AML-193 (cell line): ENCODE measurements at regions not wholly inside any gene's neighbourhood (a gene's known extent, or its start where the extent isn't known, plus 50 kb on each side); places are given as distances from the start of the nearest gene placed in this dataset.
"Not testable (repeated sequence)": the region's sequence is repeated elsewhere in the genome, so short reads cannot be mapped to it uniquely, and the experiment has no call there.

Experiments
- DNase-seq, 2 experiments: peaks; one replicate each; lab custom pipeline; 2025; lab: John Stamatoyannopoulos, UW

- not testable (repeated sequence) for DNase-seq
Observed at GRCh38 chr5:96171973-96172372, 210.3 kb upstream of the ELL2 start.

DNA sequence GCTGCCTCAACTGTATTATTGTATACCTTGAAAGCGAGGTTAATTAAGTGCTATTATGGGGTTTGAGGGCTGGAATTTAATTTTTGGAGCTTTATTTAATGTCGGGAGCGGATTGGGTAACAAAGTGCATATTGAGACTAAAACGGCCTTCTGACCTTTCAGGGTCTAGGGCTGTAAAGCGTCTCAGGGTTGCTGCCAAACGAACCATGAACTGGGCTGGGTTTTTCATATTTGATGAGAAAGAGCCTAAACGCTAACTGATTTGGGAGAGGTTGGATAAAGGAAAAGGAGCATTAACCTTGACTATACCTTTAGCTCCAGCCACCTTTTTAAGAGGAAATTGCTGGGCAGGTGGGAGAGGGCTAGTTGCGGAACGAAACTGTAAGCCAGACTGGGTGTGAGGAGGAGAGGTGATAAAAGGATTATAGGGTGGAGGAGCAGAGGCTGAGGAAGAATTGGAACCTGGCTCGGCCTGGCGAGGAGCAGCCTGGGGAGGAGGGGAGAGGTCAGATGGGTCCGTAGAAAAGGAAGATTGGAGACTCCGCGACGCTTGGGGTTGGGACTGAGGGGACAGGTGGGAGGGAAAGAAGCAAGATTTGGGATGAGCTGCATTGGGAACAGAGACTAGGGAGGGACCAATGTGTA is 209.0 kb upstream of the ELL2 start:
- DNase-seq, result not testable (repeated sequence)

DNA sequence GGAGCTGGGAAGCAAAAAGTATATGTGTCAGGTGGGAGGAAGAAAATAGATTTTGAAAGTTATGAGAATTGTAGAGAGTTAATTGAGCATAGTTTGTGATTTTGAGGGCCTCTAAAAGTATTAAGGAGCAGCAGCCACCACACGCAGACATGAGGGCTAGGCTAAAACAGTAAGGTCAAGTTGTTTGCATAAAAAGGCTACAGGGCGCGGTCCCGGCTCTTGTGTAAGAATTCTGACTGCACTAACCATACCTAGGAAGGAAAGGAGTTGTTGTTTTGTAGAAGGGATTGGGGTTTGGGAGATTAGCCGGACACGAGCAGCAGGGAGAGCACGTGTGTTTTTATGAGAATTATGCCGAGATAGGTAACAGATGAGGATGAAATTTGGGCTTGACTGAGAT is 207.2 kb upstream of the ELL2 start:
- not testable (repeated sequence) for DNase-seq

GRCh38 chr5:96159043-96159442 is 197.4 kb upstream of the ELL2 start:
- no peak for DNase-seq

- DNase-seq, result no peak
Observed at GRCh38 chr5:96157841-96158291, 196.2 kb upstream of the ELL2 start.

GRCh38 chr5:96157077-96157780 is 195.6 kb upstream of the ELL2 start:
- DNase-seq, result no peak

- DNase-seq, result no peak
Observed at GRCh38 chr5:96155147-96155546, 193.5 kb upstream of the ELL2 start.

DNA sequence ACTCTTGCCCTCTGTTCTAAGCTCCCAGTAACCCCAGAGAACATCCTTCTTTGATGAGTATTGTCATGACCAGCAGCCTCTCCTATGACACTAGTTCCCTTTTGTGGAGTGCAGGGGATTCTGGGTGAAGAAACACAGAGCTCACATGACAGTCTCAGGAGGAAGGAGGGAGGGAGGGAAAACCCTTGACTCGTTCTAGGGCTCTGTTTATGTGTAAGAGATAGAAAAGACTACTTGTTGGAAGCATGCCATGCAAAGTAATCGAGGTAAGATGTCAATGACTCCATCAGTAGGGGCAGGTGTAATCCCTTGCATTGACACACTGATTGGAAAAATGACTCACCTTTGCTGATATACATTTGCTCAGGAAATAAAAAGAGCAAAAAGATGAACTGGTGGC is 190.2 kb upstream of the ELL2 start:
- peak in 1 of 2 experiments; percentile 17 for DNase-seq

DNA sequence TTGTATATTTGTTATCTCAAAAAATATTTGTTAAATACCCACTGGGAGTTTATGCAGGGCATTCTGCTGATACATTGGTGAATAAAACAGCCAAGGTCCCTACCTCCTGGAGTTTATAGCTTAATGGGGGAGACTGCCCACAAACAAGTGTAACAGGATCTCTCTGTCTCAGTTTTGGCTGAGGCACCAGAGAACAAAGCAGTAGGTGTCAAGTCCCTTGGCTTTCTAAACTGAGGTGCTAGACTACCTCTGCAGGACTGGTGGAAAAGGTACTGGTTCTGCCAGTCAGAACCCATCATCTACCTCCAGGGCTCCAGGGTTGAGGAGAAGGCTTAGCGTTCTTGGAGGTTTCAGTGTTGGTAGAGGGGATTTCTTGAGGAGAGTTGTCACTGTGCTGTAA is 188.4 kb upstream of the ELL2 start:
- DNase-seq, result no peak

DNA sequence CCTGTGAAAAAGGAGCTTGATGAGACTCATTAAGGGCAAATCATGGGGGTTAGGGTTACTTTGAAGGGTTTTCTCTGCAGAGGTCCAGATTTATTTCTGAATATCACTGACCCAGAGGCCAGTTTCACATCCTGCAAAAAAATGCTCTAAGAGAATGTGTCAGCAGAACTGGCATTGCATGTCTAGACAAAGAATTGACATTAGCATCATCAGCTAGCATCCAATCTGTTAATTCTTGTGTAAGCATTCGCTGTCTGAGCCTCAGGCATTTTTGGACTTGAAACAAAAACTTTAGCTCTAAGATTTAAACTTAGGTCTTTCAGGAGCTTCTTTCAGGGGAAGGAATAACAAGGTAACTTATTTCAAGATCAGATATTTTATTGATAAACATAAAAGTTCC is 187.9 kb upstream of the ELL2 start:
- DNase-seq, result no peak

- no peak for DNase-seq
Observed at GRCh38 chr5:96149021-96149420, 187.4 kb upstream of the ELL2 start.

DNA sequence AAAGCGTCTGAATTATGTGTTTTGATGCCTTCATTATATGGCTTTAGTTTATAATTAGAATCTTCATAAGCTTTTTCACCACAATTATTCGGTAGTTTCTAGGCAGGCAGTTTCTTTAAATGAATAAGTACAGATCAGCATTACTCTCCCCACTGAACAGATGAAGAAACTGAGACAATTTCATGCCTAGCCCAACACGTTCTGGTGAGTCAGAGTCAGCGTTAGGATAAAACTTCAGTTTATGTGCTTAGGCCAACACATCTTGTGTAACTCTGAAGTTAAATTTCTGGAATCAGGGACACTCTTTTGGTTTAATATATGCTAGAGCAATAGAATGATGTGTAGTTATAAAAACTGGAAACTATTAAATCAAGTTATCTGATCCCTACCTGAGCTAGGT is 186.7 kb upstream of the ELL2 start:
- DNase-seq, result no peak

DNA sequence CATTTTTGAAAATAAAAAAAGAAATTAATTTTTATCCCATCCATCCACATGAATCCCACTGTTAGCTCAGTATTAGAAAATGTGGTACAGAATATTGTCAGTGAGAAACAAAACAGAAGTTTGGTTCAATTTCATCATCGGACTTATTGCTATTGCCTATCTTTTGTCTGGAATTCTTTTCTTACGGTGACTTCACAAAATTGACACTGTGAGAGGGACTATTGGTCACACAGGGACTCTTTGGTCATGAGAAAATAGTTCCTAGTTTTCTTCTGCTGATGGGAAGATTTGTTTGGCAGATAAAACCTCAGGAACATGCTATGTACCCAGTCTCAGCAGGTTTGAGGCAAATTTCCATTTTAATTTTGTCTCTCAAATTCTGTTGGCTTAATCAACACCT is 186.2 kb upstream of the ELL2 start:
- DNase-seq, result no peak

- DNase-seq, result peak; percentile 76 to 85
Observed at GRCh38 chr5:96146675-96147074, 185.0 kb upstream of the ELL2 start.

DNA sequence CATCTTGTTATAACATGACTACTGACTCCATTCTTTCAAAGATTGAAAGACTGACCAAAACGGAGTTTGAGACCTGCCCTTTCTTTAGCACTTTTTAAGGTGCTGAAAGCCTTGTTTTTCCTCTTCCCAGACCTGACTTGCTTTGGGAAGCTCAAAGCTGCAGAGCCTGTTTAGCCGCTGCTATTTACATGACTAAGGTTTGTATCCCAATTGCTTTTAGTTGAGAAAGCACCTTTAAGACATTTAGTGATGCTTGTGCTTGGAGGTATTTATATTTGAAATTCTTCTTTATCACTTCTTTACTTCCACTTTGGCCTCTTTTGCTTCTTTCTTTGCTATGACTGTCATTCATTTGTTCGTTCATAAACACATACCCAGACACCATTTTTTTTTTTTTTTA is 182.6 kb upstream of the ELL2 start:
- DNase-seq, result no peak

- DNase-seq, result no peak
Observed at GRCh38 chr5:96143450-96143849, 181.8 kb upstream of the ELL2 start.

DNA sequence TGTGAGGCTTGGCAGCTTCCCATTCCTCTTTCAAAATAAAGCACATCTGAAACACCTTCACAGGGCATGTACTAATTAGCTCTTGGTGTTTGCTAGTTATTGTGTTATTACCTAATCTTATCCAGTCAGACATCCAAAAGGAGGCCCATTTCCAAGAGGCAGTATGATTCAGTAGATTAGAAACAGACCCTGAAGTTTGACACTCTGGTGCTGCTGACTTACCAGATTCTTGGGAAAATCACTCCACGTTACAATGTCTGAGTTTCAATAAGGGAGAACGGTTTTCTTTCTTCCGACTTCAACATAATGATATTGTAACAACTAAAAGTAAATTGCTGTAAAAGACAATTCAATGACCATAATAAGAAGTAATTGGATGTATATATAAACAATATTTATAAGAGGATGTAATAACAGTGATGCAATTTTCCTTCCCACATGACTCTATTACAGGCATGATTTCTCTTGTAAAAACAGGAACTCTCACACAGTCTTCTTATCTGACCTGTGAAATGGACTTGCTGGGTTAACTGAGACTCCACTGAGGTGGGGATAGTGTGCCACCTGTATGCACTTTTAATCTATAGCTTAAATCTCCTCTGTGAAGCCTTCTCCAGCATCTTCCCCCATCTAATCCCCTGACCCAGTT is 181.3 kb upstream of the ELL2 start:
- no peak for DNase-seq

GRCh38 chr5:96142184-96142781 is 180.6 kb upstream of the ELL2 start:
- no peak for DNase-seq

- no peak for DNase-seq
Observed at GRCh38 chr5:96141749-96142148, 180.1 kb upstream of the ELL2 start.

GRCh38 chr5:96140496-96140895 is 178.8 kb upstream of the ELL2 start:
- DNase-seq, result no peak

DNA sequence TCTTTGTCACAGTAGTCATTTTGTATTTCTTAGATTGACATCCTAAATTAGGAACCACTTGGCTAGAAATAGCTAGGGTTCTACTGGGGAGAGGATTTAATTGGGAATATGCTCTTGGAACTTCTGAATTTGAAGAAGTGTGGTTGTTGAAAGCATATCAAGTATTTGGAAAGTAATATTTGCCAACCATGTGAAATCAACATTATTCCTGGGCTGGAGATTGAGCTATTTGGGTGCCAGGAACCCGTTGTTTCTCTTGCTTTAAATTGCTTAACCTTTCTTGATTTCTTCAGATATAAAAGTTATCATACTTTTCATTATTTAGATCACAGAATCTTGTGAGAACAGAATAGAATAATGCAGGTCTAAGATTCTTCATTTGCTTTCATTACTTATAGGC is 178.4 kb upstream of the ELL2 start:
- no peak for DNase-seq

GRCh38 chr5:96134886-96135285 is 173.2 kb upstream of the ELL2 start:
- DNase-seq, result no peak
